Ishikawa (cell line): ENCODE measurements at regions not wholly inside any gene's neighbourhood (a gene's known extent, or its start where the extent isn't known, plus 50 kb on each side); places are given as distances from the start of the nearest gene placed in this dataset.

Experiments
- CEBPB ChIP-seq: IDR thresholded peaks from 2 replicates; pipeline ENCODE4 v1.6.1; 2012
- CREB1 ChIP-seq: IDR thresholded peaks from 2 replicates; pipeline ENCODE4 v1.6.1; 2012; ENCODE audit warnings: low read depth
- EGR1 ChIP-seq: IDR thresholded peaks from 2 replicates; pipeline ENCODE4 v1.6.1; 2012
- EP300 ChIP-seq: IDR thresholded peaks from 2 replicates; pipeline ENCODE4 v1.6.1; 2012; ENCODE audit warnings: borderline replicate concordance
- FOXM1 ChIP-seq: IDR thresholded peaks from 2 replicates; pipeline ENCODE4 v1.6.1; 2012; ENCODE audit warnings: low read depth, borderline replicate concordance
- NFIC ChIP-seq: IDR thresholded peaks from 2 replicates; pipeline ENCODE4 v1.6.1; 2012
- RAD21 ChIP-seq: IDR thresholded peaks from 2 replicates; pipeline ENCODE4 v1.6.1; 2012; ENCODE audit warnings: low read depth
- TAF1 ChIP-seq: IDR thresholded peaks from 2 replicates; pipeline ENCODE4 v1.6.1; 2012; ENCODE audit warnings: low read depth, mild to moderate bottlenecking
- TCF12 ChIP-seq: IDR thresholded peaks from 2 replicates; pipeline ENCODE4 v1.6.1; 2012; ENCODE audit warnings: low read depth
- TEAD4 ChIP-seq: IDR thresholded peaks from 2 replicates; pipeline ENCODE4 v1.6.1; 2012
- YY1 ChIP-seq: IDR thresholded peaks from 2 replicates; pipeline ENCODE4 v1.6.1; 2012; ENCODE audit warnings: low read depth
- ZBTB7A ChIP-seq: IDR thresholded peaks from 2 replicates; pipeline ENCODE4 v1.6.1; 2012; ENCODE audit warnings: low read depth
- TF ChIP-seq, protein P1 (sequence below): IDR thresholded peaks from 2 replicates; pipeline ENCODE4 v1.6.1; 2012; ENCODE audit warnings: low read depth, mild to moderate bottlenecking
- TF ChIP-seq, protein P2 (sequence below): IDR thresholded peaks from 2 replicates; pipeline ENCODE4 v1.6.1; 2012
- TF ChIP-seq, protein P3 (sequence below): IDR thresholded peaks from 2 replicates; pipeline ENCODE4 v1.6.1; 2012

DNA sequence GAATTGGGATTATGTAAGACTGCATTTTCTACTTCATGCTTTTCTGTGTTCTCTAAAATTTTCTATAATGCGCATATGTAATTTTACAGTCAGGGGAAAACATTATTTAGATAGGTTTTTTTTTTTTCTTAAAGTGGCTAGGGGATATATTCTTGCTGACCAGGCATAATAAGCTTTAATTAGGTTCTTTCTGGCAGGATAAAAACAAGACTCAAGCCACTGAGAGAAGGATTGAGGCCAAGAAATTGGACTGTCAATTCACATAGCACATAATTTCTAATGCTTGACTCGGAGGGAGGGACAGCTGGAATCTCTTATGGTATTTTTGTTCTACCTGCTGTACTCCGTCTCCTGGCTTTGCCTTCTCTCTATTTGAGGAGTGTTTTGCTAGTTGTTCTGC, 119.8 kb upstream of the NPVF start:
- TF ChIP-seq YY1: no peak
- TF ChIP-seq EGR1: no peak
- TF ChIP-seq, protein P1, sequence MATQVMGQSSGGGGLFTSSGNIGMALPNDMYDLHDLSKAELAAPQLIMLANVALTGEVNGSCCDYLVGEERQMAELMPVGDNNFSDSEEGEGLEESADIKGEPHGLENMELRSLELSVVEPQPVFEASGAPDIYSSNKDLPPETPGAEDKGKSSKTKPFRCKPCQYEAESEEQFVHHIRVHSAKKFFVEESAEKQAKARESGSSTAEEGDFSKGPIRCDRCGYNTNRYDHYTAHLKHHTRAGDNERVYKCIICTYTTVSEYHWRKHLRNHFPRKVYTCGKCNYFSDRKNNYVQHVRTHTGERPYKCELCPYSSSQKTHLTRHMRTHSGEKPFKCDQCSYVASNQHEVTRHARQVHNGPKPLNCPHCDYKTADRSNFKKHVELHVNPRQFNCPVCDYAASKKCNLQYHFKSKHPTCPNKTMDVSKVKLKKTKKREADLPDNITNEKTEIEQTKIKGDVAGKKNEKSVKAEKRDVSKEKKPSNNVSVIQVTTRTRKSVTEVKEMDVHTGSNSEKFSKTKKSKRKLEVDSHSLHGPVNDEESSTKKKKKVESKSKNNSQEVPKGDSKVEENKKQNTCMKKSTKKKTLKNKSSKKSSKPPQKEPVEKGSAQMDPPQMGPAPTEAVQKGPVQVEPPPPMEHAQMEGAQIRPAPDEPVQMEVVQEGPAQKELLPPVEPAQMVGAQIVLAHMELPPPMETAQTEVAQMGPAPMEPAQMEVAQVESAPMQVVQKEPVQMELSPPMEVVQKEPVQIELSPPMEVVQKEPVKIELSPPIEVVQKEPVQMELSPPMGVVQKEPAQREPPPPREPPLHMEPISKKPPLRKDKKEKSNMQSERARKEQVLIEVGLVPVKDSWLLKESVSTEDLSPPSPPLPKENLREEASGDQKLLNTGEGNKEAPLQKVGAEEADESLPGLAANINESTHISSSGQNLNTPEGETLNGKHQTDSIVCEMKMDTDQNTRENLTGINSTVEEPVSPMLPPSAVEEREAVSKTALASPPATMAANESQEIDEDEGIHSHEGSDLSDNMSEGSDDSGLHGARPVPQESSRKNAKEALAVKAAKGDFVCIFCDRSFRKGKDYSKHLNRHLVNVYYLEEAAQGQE: no peak
- TF ChIP-seq, protein P2, sequence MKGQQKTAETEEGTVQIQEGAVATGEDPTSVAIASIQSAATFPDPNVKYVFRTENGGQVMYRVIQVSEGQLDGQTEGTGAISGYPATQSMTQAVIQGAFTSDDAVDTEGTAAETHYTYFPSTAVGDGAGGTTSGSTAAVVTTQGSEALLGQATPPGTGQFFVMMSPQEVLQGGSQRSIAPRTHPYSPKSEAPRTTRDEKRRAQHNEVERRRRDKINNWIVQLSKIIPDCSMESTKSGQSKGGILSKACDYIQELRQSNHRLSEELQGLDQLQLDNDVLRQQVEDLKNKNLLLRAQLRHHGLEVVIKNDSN: no peak
- no peak for TF ChIP-seq RAD21
- no peak for TF ChIP-seq ZBTB7A
- no peak for TF ChIP-seq TAF1
- TF ChIP-seq TCF12: no peak
- TF ChIP-seq, protein P3, sequence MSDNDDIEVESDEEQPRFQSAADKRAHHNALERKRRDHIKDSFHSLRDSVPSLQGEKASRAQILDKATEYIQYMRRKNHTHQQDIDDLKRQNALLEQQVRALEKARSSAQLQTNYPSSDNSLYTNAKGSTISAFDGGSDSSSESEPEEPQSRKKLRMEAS: no peak
- no peak for TF ChIP-seq EP300
- TF ChIP-seq CREB1: no peak
- TF ChIP-seq NFIC: no peak
- TF ChIP-seq TEAD4: no peak
- no peak for TF ChIP-seq FOXM1
- TF ChIP-seq CEBPB: no peak

DNA sequence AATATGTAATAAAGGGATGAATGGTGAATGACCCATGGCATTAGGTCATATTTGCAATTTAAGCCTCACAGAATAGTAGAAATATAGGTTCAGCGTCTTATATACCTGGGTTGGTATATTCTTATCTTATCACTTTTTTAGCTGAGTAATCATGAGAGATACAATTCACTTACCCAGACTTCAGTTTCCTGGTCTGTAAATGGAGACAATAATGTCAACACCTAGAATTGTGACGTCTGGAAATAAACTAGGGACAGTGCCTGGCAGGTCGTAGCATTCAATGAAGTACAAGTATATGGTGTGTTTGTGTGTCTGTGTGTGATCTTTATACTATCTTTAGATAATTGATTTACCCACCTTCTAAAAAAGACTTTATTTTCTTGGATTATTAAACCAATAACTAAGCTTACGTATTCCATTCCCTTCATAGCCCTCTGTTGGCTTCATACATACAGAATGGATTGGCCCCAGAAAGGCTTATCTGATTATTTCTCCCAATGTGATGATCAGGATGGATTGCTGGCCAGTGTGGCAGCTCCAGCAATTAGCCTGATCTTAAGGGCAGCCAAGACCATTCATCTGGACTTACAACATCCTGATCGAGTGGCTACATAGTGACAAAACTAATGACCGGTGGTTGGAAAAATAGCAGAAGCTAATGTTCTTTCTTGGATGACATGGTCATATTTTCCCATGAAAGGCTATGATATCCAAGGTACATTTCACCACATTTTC, 121.2 kb upstream of the NPVF start:
- TF ChIP-seq NFIC (no peak), EP300 (no peak), YY1 (no peak), RAD21 (no peak), EGR1 (no peak), ZBTB7A (no peak), CEBPB (no peak), TEAD4 (no peak), FOXM1 (no peak), CREB1 (no peak)
- TF ChIP-seq, protein P2: no peak
- TF ChIP-seq, protein P1: no peak

DNA sequence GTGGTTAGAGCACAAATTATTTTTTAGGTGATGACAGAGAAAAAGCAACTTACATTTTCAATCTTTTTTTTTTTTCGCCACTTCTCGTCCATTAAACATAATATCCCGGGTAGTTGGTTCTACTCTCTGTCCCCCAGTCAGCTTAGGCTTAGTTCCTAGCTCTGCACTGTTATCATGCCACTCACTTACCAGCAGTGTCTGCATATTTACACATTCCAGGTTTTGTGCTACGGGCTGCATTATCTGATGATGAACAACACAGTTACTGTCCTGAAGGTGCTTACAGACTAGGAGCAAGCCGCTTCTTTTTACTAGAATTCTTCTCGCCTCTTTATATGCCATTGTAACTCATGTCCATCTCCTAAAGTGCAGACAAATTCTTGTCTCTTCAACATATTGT, 121.8 kb upstream of the NPVF start:
- TF ChIP-seq ZBTB7A (no peak), FOXM1 (no peak), NFIC (no peak), YY1 (no peak), RAD21 (no peak), CEBPB (no peak)
- TF ChIP-seq, protein P3: no peak
- TF ChIP-seq, protein P1: no peak

DNA sequence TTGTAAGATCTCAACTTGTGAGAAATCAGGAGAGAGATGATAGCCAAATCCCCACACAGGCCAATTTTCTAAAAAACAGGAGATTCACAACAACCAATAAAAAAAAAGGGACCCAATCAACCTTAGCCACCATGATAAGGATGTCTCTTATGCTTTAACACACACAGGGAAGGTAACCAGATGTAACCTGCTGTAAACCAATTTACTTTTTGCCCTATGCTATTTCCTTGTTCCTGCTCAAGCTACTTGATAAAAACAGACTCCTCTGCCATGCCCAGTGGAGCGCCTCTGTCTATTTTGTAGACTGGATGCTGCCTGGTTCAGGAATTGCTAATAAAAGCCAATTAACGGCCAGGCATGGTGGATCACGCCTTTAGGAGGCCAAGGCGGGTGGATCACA, 123.5 kb upstream of the NPVF start:
- no peak for TF ChIP-seq RAD21
- no peak for TF ChIP-seq TEAD4
- TF ChIP-seq CEBPB: no peak
- TF ChIP-seq FOXM1: no peak
- no peak for TF ChIP-seq YY1

DNA sequence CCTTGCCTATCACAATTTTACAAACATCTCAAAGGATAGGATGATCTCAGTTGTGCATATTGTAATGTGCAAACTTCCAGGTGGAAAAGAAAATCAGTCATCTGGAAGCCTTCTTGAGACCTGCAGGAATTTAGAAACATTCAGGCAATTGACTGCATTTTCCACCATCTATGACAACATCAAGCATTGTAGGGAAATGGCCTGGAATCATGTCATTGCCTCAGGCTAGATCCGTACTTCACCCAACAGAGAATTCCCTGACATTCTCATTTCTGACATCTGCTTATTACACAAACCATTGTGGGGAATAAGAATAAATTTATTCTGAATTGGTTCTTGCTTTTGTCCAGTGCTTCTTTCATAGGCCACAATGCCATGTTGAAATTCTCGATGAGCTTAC, 124.9 kb upstream of the NPVF start:
- no peak for TF ChIP-seq FOXM1
- no peak for TF ChIP-seq TAF1
- TF ChIP-seq, protein P2: no peak
- TF ChIP-seq TEAD4: no peak
- TF ChIP-seq RAD21: no peak
- no peak for TF ChIP-seq NFIC
